NCI-H2081 (cell line): ENCODE measurements at regions not wholly inside any gene's neighbourhood (a gene's known extent, or its start where the extent isn't known, plus 50 kb on each side); places are given as distances from the start of the nearest gene placed in this dataset.
"Not testable (repeated sequence)": the region's sequence is repeated elsewhere in the genome, so short reads cannot be mapped to it uniquely, and the experiment has no call there.

ENCODE experiments used
- DNase-seq, 2 experiments: peaks; one replicate each; lab custom pipeline; 2025; lab: John Stamatoyannopoulos, UW

DNA sequence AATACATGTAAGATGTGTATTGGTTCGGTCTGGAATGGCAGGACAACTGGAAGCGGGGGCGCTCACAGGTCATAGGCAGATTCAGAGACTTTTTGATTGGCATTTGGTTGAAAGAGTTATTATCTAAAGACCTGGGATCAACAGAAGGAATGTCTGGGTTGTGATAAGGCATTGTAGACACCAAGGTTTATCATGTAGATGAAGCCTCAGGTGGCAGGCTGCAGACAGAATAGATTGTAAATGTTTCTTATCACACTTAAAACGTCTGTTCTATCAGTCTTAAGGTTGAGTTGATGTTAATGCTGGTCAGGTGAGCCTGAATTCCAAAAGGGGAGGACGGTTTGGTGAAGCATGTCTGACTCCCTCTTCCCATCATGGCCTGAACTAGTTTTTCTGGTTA, 295.9 kb upstream of the PROK2 start:
- DNase-seq = no peak

DNA sequence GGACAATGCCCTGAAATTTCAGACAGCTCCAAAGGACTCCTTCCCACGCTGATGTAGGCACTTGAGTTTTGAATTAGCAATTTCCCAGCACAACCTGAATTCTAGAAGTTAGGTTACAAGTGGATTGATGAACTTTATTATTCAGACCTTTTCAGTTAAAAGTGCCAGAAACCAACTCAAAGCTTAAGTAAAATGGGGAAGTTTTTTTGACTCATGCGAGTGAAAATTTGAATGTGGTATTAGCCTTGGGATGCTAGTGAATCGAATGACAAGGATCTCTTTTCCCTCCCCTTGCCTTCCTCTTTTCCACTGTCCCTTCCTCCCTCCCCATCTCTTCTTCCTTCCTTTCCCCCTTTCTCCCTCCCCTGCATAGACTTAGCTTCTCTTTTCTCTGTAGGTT, 295.1 kb upstream of the PROK2 start:
- no peak for DNase-seq

DNA sequence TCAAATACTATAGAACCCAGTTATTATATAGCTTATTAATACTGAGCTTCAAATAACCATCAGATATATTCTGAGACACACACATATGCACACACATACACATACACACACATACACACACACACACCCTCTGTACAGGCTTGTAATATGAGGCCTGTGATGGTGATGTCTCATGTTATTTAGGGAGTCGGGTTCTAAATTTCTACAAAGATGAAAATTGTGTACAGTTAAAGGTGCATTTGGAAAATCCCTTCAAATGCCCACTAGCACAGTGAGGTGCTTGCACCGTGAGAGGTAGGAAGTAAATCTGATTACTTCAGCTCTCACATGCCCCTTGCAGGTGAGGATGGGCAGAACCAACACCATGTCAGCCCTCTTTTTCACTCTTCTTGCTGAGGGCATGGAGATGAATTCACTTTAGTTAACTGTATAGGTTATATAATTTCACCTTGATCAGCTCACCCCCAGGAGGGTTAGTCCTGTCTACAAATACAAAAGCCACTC, 294.5 kb upstream of the PROK2 start:
- no peak for DNase-seq

DNA sequence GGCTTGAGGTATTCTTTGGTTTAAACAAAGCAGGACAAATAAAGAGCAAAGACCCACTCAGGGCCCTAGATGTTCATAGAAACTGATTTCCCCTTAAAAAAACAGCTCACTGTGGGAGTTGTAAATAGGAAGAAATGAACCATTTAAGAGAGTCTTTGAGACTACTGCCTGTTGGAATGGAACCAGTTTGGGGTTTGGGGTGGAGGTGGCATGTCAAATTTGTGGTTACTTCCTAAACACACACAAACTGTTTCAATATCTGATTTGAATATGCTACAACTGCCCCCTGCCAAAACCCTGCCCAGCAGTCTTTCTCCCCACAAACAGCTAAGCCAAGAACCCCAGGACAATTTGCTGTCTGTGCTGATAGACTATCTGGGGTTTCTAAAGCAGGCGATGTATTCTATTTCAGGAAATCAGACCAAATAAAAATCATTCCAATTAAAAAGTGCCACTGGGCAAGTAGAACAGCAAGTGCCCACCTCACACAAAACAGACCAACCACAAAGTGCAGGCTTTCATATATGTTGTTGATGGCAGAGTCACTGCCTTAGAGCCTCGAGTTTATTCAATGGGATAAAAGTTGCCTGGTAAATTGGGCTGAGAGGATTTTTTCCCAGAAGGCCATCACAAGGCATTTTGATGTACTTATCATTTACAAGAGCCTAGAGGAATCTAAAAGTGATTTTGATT, 293.9 kb upstream of the PROK2 start:
- DNase-seq = no peak

DNA sequence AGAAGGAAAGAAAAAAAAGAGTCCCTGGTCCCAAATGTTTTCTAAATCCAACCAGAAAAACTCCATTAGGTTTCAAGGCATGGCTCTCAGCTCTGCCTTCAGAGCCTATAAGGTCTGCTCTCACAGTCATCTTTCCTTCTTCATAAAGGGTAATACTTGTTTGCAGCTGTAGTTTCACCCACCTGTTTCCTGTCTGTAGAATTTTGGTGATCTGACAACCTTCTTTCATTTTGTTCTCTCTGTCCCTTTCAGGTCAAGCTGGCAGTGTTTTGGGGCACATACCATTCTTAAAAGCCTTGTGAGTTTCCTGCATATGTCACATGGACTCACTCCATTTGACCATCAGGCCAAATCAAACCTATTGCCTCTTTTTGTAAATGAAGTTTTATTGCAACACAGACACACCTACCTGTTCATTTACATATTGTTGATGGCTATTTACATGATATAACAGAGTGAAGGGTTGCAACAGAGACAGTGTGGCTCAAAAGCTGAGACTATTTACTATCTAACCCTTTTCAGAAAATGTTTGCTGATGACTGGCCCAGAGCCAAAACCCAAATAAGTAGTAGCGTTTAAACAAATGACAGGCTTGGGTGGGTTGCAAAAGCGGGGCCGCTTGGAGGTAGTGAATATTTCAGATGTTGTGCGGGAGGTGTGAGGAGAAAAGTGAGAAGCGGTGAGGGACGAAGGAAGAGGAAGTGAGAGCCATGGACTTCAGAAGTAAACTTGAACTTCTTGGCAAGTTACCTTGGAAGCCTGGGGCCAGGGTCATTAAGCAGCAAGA, 292.7 kb upstream of the PROK2 start:
- DNase-seq = peak in 1 of 2 experiments; percentile 14

DNA sequence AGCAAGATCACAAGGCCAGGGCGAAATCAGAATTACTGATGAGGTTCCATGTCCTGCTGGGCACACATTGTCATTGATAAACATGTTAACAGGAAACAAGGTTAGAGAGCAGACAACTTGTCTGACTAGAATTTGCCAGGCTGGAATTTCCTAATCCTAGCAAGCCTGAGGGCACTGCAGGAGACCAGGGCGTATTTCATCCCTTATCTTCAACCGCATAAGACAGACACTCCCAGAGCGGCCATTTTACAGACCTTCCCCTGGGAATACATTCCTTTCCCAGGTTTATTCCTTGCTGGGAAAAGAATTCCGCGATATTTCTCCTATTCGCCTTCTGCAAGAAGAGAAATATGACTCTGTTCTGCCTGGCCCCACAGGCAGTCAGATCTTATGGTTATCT, 290.9 kb upstream of the PROK2 start:
- not testable (repeated sequence) for DNase-seq

DNA sequence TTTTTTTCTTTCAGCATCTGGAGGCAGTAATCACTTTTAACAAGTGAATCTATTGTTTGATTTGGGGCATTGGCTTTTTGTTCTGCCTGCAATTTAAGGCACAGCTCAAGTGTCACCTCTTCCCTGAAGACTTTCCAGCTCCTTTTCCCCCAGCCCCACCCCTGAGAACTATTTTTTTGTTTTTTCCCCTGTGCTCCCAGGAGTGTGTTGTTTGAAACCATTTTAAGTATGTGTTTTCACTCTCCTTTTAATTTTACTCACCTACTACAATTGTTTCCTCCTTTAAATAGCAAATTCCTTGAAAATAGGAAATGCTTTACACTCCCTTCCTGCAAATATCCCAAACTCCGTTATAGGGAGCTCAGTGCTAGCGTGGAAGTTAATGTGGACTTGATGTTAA, 286.7 kb upstream of the PROK2 start:
- DNase-seq = no peak

DNA sequence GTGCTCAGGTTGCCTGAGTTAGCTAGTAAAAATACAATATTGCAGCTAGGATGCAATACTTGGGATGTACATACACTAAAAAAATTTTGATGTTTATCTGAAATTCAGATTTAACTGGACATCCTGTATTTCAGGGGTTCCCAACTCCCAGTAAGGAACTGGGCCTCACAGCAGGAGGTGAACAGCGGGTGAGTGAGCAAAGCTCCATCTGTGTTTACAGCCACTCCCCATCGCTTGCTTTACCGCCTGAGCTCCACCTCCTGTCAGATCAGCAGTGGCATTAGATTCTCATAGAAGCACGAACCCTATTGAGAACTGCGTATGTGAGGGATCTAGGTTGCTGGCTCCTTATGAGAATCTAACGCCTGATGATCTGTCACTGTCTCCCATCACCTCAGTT, 285.1 kb upstream of the PROK2 start:
- DNase-seq = peak in 1 of 2 experiments; percentile 3

DNA sequence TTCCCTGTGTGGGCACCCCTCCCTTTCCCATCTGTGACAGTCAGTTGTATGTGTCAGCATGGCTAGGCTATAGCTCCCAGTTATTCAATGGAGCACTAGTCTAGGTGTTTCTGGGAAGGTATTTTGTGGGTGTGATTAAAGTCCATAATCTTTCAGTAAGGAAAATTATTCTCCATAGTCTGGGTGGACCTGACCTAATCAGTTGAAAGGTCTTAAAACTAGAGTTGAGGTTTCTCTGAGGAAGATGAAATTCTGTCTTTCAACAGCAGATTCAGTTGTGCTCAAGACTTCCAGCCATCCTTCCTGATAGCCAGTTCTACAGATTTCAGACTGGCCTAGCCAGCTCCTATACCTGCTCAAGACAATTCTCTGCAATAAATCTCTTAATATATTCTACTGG, 284.6 kb upstream of the PROK2 start:
- DNase-seq = no peak

DNA sequence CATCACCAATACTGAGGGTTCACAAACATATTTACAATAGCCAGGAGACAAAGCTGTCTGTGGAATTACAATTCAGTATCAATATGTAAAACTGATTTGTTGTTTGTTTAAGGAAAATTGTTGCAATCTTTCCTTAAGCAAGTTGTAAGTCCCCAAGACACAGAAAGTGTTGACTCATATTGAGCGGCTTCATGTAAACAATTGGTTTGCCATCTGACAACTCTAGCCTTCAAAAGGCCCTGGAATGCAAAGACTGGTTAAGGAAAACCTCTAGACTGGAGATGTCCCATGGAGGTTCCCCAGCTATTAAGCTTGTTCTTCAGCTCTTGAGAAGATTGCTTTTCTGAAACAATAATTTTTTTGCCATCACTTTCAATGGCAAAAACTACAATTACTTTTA, 283.7 kb upstream of the PROK2 start:
- no peak for DNase-seq

DNA sequence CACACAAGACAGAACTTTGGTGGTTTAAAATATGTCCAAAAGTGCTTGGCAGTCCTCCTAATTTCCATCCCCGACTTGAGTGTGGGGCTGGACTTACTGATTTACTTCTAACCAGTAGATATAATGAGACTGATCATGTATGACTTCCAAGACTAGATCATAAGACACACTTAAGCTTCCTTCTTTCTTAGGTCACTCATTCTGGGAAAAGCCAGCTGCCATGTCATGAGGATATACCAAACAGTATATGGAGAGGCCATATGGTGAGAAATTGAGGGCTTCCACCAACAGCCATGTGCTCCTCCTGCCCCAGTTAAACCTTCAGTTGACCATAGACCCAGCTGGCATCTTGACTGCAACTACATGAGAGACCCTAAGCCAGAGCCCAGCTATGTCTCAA, 282.8 kb upstream of the PROK2 start:
- DNase-seq = no peak

DNA sequence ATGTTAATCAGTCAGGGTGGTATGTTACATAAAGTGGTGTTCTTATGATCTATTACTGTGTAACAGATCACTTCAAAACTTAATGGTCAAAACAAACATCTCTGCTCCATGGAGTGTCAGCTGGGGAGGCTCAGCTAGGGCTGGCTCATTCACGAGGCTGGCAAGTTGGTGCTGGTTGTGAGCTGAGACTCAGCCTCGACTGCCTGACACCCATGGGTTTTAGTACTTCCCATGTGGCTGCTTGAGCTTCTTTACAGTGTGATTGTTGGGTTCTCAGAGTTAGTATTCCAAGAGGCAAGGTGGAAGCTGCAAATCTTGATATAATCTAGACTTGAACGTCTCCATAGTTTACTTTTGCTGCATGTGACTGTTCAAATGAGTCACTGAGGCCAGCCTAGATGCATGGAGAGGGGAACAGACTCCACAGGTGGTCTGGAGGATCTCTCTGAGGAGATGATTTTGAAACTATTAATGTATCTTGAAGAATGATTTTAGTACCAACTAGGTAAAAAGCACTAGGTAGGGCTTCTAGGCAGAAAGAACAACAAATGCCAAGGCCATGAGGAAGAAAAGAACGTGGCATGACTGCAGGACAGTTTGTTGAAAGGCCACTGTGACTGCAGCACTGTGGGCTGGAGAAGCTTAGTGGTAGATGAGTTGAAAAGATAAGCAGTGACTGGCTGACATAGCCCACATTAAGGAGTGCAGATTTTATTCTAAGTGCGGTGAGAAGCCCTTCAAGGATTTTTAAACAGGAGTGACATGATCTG, 281.1 kb upstream of the PROK2 start:
- DNase-seq = no peak

DNA sequence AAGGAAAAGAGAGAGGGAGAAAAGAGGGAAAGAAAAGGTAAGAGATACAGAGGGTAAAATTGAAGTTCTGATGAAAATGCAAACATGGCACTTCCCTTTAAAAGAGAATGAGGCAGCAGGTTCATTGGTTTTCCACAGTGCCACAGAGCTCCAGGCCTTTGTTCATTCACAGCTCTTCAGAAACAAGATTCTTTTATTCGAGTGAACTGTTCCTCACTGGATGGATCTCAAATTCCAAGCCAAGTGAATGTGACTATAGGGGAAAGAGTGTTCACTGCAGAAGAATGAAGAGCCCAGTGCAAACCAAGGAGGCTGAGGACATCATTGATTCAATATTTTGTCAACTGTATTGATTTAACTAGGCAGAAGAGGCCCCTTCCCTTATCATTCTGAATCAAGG, 280.3 kb upstream of the PROK2 start:
- no peak for DNase-seq

DNA sequence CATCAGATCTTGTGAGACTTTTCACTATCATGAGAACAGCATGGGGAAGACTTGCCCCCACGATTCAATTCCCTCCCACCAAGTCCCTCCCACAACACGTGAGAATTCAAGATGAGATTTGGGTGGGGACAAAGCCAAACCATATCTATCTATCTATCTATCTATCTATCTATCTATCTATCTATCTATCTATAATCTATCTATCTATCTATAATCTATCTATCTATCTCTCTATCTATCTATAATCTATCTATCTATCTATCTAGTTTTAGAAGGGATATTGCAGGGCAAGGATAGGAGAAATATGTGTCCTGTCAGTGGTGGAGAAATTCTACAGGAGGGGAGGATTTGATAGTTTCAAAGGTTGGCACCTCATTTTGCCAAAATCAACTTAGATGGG, 279.8 kb upstream of the PROK2 start:
- DNase-seq = not testable (repeated sequence)

DNA sequence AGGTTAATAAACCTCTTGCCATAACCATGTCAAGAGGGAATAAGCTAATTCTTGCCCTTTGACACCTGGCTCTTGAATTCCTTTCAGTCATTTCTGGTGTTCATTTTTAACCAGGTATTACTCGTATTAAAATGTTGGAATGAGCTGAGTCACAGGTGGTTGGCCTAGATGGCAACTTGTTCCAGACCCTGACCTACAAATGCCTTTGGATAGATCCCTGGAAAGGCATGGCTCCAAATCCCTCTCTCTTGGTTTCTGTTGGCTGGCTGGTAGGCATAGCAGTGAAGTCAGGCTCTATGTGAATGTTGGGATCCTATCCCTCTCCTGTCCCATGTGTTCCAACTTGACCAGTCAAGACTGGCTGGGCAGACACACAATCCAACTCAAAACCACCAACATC, 277.1 kb upstream of the PROK2 start:
- no peak for DNase-seq

DNA sequence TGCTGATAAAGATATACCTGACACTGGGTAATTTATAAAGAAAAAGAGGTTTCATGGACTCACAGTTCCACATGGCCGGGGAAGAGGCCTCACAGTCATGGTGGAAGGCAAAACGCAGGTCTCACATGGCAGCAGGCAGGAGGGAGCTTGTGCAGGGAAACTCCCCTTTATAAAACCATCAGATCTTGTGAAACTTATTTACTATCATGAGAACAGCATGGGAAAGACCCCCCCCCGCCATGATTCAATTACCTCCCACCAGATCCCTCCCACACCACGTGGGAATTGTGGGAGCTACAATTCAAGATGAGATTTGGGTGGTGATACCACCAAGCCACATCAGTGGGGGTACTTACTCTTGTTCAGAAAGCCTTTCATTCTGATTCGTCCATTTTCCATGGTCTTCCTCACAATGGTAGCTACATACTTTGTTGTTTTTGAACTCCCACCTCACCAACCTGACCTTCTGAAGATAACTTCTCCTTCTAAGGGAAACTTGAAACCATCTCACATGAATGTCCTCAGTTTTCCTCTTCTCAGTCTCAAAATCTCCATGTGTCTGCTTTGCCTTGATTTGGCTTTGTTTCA, 275.6 kb upstream of the PROK2 start:
- DNase-seq = no peak

DNA sequence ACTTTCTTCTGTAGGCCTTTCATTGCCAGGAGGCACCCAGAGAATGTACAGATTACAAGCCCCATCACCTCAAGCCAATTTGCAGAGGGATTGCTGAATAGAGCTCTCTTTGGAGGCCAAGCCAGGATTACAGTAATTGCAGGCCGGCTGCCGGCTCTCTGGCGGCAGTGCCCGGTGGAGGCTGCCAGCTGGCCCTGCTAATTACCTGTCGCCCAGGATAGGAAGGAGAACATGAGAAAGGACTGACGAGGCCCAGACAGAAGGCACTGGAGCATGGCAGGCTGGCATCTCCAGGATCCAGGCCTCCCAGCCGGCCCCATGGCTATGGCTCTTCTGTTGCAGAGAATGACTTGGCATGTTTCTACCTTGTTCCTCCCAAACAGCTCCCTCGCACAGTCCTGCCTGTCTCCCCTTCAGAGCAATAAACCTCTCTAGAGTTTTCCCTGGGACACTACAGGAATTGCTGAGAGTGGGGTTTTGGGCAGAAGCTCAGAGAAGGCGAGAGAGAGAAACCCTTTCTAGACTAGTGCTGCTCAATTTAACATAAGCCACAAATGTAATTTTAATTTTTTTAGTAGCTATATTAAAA, 273.6 kb upstream of the PROK2 start:
- peak; percentile 47 to 83 for DNase-seq

DNA sequence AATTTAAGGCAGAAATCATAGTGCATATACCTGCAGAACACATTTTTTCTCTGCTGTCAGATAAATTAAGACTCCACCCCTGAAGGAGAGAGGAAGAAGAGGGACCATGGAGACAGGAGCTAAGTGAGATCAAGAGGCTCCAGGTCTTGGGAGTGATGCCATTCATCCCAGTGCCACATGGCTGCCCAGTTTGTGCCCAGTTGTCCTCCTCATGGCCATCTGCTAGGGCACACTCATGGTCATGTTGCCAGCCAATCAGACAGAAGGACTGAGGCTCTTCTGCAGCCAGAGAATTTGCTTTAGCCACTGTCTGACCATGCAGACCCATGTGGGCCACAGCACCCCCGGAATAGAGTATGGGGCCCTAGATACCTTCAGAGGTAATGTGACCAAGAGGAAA, 270.5 kb upstream of the PROK2 start:
- DNase-seq = no peak

DNA sequence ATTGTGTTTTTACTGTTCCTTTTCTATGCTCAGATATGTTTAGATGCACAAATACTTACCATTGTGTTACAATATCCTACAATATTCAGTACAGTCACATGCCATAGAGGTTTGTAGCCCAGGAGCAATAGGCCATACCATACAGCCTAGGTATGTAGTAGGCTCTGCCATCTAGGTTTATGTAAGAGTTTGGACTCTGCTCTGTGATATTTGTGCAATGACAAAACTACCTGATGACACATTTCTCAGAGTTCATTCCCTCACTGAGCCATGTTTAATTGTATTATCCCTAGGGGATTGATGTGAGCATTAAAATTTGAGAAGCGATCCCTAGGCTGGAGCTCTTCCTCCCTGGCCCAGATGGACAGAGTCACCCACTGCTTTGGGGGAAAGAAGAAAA, 270.0 kb upstream of the PROK2 start:
- no peak for DNase-seq

DNA sequence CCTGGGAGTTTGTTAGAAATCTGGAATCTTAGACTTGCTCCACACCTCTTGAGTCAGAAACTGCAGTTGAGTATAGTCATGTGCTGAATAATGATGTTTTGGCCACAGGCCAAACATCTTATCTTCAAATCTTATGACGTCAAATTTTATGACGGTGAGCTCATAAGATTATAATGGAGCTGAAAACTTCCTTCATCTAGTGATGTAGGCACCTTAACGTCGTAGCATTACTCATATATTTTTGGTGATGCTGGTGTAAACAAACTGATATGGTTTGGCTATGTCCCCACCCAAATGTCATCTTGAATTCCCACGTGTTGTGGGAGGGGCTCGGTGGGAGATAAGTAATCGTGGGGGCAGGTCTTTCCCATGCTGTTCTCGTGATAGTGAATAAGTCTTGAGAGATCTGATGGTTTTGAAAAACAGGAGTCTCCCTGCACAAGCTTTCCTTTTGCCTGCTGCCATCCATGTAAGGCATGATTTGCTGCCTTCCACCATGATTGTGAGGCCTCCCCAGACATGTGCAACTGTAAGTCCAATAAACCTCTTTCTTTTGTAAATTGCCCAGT, 268.0 kb upstream of the PROK2 start:
- DNase-seq = no peak

DNA sequence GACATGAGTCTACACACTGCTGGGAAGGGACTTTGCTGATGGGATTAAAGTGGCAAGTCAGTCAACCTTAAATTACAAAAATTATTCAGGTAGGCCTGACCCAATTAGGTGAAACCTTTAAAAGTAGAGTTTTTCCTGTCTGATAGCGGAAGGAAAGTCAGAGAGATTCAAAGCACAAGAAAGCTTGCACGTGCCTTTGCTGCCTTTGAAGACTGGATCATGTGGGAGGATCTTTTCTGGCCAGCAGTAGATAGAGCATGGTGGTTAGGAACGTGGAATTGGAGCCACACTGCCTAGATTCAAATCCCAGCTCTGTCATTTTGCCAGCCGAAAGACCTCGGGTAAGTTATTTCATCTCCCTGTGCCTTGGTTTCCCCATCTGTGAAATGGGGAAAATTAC, 265.8 kb upstream of the PROK2 start:
- DNase-seq = no peak
